Mesendoderm (in vitro differentiated cells): ENCODE measurements at regions not wholly inside any gene's neighbourhood (a gene's known extent, or its start where the extent isn't known, plus 50 kb on each side); places are given as distances from the start of the nearest gene placed in this dataset.

Experiments used
- DNase-seq: peaks from one replicate; pipeline ENCODE4 v3.0.0; 2013
- H2AK5ac ChIP-seq: 2 replicates; pipeline ENCODE4 v1.6.1; 2013; ENCODE audit warnings: low read length, inconsistent platforms
- H2BK120ac ChIP-seq: 2 replicates; pipeline ENCODE4 v1.6.1; 2013; ENCODE audit warnings: low read depth, mild to moderate bottlenecking, low read length, moderate library complexity, mixed read lengths
- H2BK15ac ChIP-seq: replicated peaks from 2 replicates; pipeline ENCODE4 v1.6.1; 2013; ENCODE audit warnings: low read depth, mild to moderate bottlenecking, moderate library complexity
- H2BK5ac ChIP-seq: 2 replicates; pipeline ENCODE4 v1.6.1; 2013; ENCODE audit warnings: low read length, inconsistent platforms
- H3K18ac ChIP-seq: 2 replicates; pipeline ENCODE4 v1.6.1; 2013; ENCODE audit warnings: mild to moderate bottlenecking, low read length, mixed read lengths
- H3K23ac ChIP-seq: one replicate; pipeline ENCODE4 v1.6.1; 2013; ENCODE audit warnings: low read length
- H3K27ac ChIP-seq: 2 replicates; pipeline ENCODE4 v1.5.1; 2013; ENCODE audit warnings: low read depth, mild to moderate bottlenecking, inconsistent platforms, low read length, moderate library complexity
- H3K27me3 ChIP-seq: 2 replicates; pipeline ENCODE4 v1.6.1; 2013; ENCODE audit warnings: low read length, control low read depth, mild to moderate bottlenecking, inconsistent platforms; ENCODE audit not compliant: insufficient read depth, poor library complexity
- H3K36me3 ChIP-seq: 2 replicates; pipeline ENCODE4 v1.6.1; 2013; ENCODE audit warnings: low read length, inconsistent platforms; ENCODE audit not compliant: control insufficient read depth, insufficient read depth
- H3K4ac ChIP-seq: one replicate; pipeline ENCODE4 v1.6.1; 2013; ENCODE audit warnings: low read depth, mild to moderate bottlenecking, low read length, moderate library complexity
- H3K4me1 ChIP-seq: 2 replicates; pipeline ENCODE4 v1.6.1; 2013; ENCODE audit warnings: low read depth, low read length, inconsistent platforms; ENCODE audit not compliant: control insufficient read depth
- H3K4me2 ChIP-seq: 2 replicates; pipeline ENCODE4 v1.6.1; 2013; ENCODE audit warnings: low read length
- H3K4me3 ChIP-seq: 2 replicates; pipeline ENCODE4 v1.5.1; 2013; ENCODE audit warnings: mild to moderate bottlenecking, low read length
- H3K56ac ChIP-seq: one replicate; pipeline ENCODE4 v1.6.1; 2013; ENCODE audit warnings: low read length
- H3K79me1 ChIP-seq: 2 replicates; pipeline ENCODE4 v1.6.1; 2013; ENCODE audit warnings: low read length, inconsistent platforms
- H3K79me2 ChIP-seq: 2 replicates; pipeline ENCODE4 v1.6.1; 2013; ENCODE audit warnings: mild to moderate bottlenecking, low read length; ENCODE audit not compliant: control insufficient read depth, insufficient read depth
- H3K9ac ChIP-seq: 2 replicates; pipeline ENCODE4 v1.6.1; 2013; ENCODE audit warnings: low read length, inconsistent platforms
- H4K5ac ChIP-seq: one replicate; pipeline ENCODE4 v1.6.1; 2013; ENCODE audit warnings: low read length
- H4K8ac ChIP-seq: one replicate; pipeline ENCODE4 v1.6.1; 2013; ENCODE audit warnings: low read depth, mild to moderate bottlenecking, control low read depth, low read length, moderate library complexity
- WGBS: extraction: QIAGEN DNeasy Blood & Tissue Kit; methylation state at CpG from one replicate; pipeline ENCODE4 v1.1.7; 2013; ENCODE audit warnings: low lambda C conversion rate, missing lambda C conversion rate; ENCODE audit not compliant: insufficient coverage; ENCODE audit errors: extremely low coverage; 5-methylcytosine and 5-hydroxymethylcytosine counted together

- Histone ChIP-seq H3K4me1 (no peaks in the 10 kb centered on the region), H2BK15ac (no peak overlapping the region), H4K8ac (no peak overlapping the region), H2BK120ac (no peak overlapping the region), H2AK5ac (no peak overlapping the region), H3K4me3 (no peak overlapping the region), H3K4me2 (no peak overlapping the region), H3K27me3 (no peaks in the 10 kb centered on the region), H3K23ac (no peak overlapping the region), H3K27ac (no peak overlapping the region), H2BK5ac (no peak overlapping the region), H3K79me2 (no peaks in the 10 kb centered on the region), H3K18ac (no peak overlapping the region), H3K4ac (no peak overlapping the region), H3K36me3 (no peaks in the 10 kb centered on the region), H3K9ac (no peak overlapping the region), H3K56ac (no peak overlapping the region), H4K5ac (no peak overlapping the region), H3K79me1 (no peaks in the 10 kb centered on the region)
- DNase-seq: no peak
Measured at GRCh38 chr13:103961129-103961528, 894.9 kb upstream of the SLC10A2 start.

DNA sequence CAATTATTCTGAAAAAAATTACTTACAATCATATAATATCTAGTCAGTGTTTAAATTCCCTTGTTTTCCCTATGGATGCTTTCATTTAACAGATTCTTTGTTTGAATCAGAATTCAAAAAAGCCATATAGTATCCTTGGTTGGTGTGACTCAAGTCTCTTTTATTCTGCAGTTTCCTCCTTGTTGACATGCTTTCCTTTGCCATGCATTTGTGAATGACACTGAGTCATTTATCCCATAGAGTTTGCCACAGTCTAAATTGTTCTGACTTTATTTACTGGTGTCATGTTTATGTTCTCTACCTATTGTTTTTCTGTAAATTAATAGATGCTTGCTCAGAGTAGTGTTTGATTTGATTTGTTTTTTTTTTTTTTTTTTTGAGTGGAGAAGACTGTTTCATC, 893.8 kb upstream of the SLC10A2 start:
- no peaks in the 10 kb centered on the region for H3K27me3 ChIP-seq
- no peak overlapping the region for H3K9ac ChIP-seq
- H3K4ac ChIP-seq: no peak overlapping the region
- no peak overlapping the region for H3K23ac ChIP-seq
- H3K4me2 ChIP-seq: no peak overlapping the region
- H3K79me1 ChIP-seq: no peaks in the 10 kb centered on the region
- no peak overlapping the region for H3K56ac ChIP-seq
- no peaks in the 10 kb centered on the region for H3K4me1 ChIP-seq
- H2AK5ac ChIP-seq: no peak overlapping the region
- H3K79me2 ChIP-seq: no peaks in the 10 kb centered on the region
- no peak overlapping the region for H4K5ac ChIP-seq
- H3K4me3 ChIP-seq: no peak overlapping the region
- no peaks in the 10 kb centered on the region for H3K36me3 ChIP-seq
- no peak overlapping the region for H3K27ac ChIP-seq
- H3K18ac ChIP-seq: no peak overlapping the region
- no peak overlapping the region for H2BK5ac ChIP-seq
- no peak for DNase-seq
- no peak overlapping the region for H2BK120ac ChIP-seq
- no peak overlapping the region for H2BK15ac ChIP-seq
- H4K8ac ChIP-seq: no peak overlapping the region

GRCh38 chr13:103958691-103959090, 892.5 kb upstream of the SLC10A2 start:
- H3K56ac ChIP-seq: no peak overlapping the region
- no peak overlapping the region for H3K4me2 ChIP-seq
- H3K9ac ChIP-seq: no peak overlapping the region
- H3K36me3 ChIP-seq: no peaks in the 10 kb centered on the region
- no peaks in the 10 kb centered on the region for H3K27me3 ChIP-seq
- no peak overlapping the region for H3K4me3 ChIP-seq
- H3K79me2 ChIP-seq: no peaks in the 10 kb centered on the region
- H2BK120ac ChIP-seq: no peak overlapping the region
- no peak for DNase-seq
- H2BK15ac ChIP-seq: no peak overlapping the region
- H3K18ac ChIP-seq: no peak overlapping the region
- no peak overlapping the region for H4K8ac ChIP-seq
- no peak overlapping the region for H2BK5ac ChIP-seq
- no peak overlapping the region for H3K27ac ChIP-seq
- H3K79me1 ChIP-seq: no peaks in the 10 kb centered on the region
- no CpG with 5 or more reads among the region's 2 CpGs for WGBS
- no peaks in the 10 kb centered on the region for H3K4me1 ChIP-seq
- no peak overlapping the region for H3K23ac ChIP-seq
- H2AK5ac ChIP-seq: no peak overlapping the region
- no peak overlapping the region for H4K5ac ChIP-seq
- H3K4ac ChIP-seq: no peak overlapping the region

DNA sequence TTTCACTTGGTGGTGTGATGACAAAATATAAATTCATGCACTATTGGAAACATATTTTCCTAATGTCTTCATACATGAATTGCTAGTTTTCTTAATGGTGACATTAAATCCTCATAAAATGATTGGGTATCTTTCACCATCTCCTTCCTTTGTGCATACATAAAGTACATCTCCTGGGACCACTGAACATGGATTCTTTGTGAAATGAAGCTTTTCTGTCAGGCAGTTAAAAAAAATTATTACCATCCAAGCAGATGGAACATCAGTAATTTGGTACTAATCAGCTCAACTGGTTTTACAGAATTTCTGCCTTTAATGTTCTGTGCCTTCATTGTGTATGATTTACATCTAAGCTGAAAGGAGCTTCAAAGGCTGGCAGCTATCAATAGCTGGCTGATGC, 891.7 kb upstream of the SLC10A2 start:
- H4K8ac ChIP-seq: no peak overlapping the region
- H3K79me2 ChIP-seq: no peaks in the 10 kb centered on the region
- H3K27me3 ChIP-seq: no peaks in the 10 kb centered on the region
- H3K27ac ChIP-seq: no peak overlapping the region
- H3K56ac ChIP-seq: no peak overlapping the region
- H2AK5ac ChIP-seq: no peak overlapping the region
- H2BK15ac ChIP-seq: no peak overlapping the region
- no peak overlapping the region for H3K4me3 ChIP-seq
- no peak overlapping the region for H2BK5ac ChIP-seq
- H3K23ac ChIP-seq: no peak overlapping the region
- no peak overlapping the region for H3K4me2 ChIP-seq
- no peaks in the 10 kb centered on the region for H3K36me3 ChIP-seq
- H4K5ac ChIP-seq: no peak overlapping the region
- no peak overlapping the region for H3K4ac ChIP-seq
- H3K79me1 ChIP-seq: no peaks in the 10 kb centered on the region
- no peak overlapping the region for H3K9ac ChIP-seq
- no peak for DNase-seq
- H3K18ac ChIP-seq: no peak overlapping the region
- H2BK120ac ChIP-seq: no peak overlapping the region
- no peaks in the 10 kb centered on the region for H3K4me1 ChIP-seq

DNA sequence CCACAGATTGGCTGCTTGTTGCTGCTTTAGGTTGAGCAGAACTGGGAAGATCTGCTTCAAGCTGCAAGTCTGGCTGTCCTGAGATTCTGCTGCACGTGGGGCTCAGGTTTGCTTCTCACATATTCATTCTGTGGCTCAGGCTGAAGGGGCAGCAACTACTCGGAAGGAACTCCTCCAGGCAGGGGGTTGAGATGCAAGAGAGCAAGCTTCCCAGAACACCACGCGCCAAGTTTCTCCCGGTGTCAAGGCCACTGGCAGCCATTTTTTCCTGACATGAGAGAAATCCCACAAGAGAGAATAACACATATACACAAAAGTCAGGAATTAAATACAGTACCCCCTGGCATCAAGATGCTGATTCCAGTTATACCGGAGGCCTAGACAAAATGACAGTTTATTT, 887.6 kb upstream of the SLC10A2 start:
- Histone ChIP-seq H3K79me1 (no peaks in the 10 kb centered on the region), H3K79me2 (no peaks in the 10 kb centered on the region), H3K4me3 (no peak overlapping the region), H3K27me3 (no peaks in the 10 kb centered on the region), H3K4ac (no peak overlapping the region), H2BK15ac (no peak overlapping the region), H3K4me1 (no peaks in the 10 kb centered on the region), H3K23ac (no peak overlapping the region), H3K56ac (no peak overlapping the region), H3K9ac (no peak overlapping the region), H3K18ac (no peak overlapping the region), H4K5ac (no peak overlapping the region), H2AK5ac (no peak overlapping the region), H3K27ac (no peak overlapping the region), H4K8ac (no peak overlapping the region), H2BK120ac (no peak overlapping the region), H3K36me3 (no peaks in the 10 kb centered on the region), H2BK5ac (no peak overlapping the region), H3K4me2 (no peak overlapping the region)
- no peak for DNase-seq
- WGBS: no CpG with 5 or more reads among the region's 6 CpGs

DNA sequence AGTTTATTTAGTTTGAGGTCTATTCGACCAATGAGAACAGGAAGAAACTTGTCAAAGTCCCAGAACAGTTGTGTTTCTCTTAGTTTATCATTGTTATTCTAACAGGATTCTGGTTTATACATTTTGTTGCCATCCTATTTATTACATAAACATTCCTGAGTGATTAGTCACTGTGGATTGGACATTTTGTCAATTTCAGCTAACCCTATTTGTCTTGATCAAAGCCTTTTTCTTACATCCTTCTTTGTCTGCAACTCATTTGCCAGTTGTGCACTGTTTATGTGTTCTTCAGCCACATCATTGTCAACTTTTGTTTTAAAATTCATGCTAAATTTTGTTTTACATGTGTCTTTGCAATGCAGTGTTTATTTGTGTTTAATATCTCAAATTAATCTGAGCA, 886.0 kb upstream of the SLC10A2 start:
- Histone ChIP-seq H3K79me1 (no peaks in the 10 kb centered on the region), H4K5ac (no peak overlapping the region), H3K27ac (no peak overlapping the region), H3K27me3 (no peaks in the 10 kb centered on the region), H3K79me2 (no peaks in the 10 kb centered on the region), H3K9ac (no peak overlapping the region), H2AK5ac (no peak overlapping the region), H2BK5ac (no peak overlapping the region), H3K18ac (no peak overlapping the region), H3K4me3 (no peak overlapping the region), H3K36me3 (no peaks in the 10 kb centered on the region), H3K4ac (no peak overlapping the region), H3K56ac (no peak overlapping the region), H3K4me2 (no peak overlapping the region), H3K23ac (no peak overlapping the region), H2BK120ac (no peak overlapping the region), H3K4me1 (no peaks in the 10 kb centered on the region), H2BK15ac (no peak overlapping the region), H4K8ac (no peak overlapping the region)
- no peak for DNase-seq
- no CpG with 5 or more reads among the region's 1 CpG for WGBS
